ENCODE measurements at regions not wholly inside any gene's neighbourhood (a gene's known extent, or its start where the extent isn't known, plus 50 kb on each side); places are given as distances from the start of the nearest gene placed in this dataset.

- DNase-seq = no peak
Observed at GRCh38 chr20:42020316-42020715, 402.1 kb upstream of the CHD6 start.

GRCh38 chr20:42018979-42019378 lies 400.8 kb upstream of the CHD6 start:
- DNase-seq = no peak

- DNase-seq = no peak
Observed at GRCh38 chr20:42010090-42010489, 391.9 kb upstream of the CHD6 start.

- DNase-seq = no peak
Observed at GRCh38 chr20:42007251-42007650, 389.1 kb upstream of the CHD6 start.

- no peak for DNase-seq
Observed at GRCh38 chr20:42005211-42005610, 387.0 kb upstream of the CHD6 start.

GRCh38 chr20:42003380-42003779 lies 385.2 kb upstream of the CHD6 start:
- no peak for DNase-seq

GRCh38 chr20:41998539-41999341 lies 380.6 kb upstream of the CHD6 start:
- no peak for DNase-seq

GRCh38 chr20:41996951-41997350 lies 378.8 kb upstream of the CHD6 start:
- peak in 1 of 3 donors; percentile 5 for DNase-seq

GRCh38 chr20:41992481-41992880 lies 374.3 kb upstream of the CHD6 start:
- no peak for DNase-seq

- DNase-seq = no peak
Observed at GRCh38 chr20:41991412-41991811, 373.2 kb upstream of the CHD6 start.

GRCh38 chr20:41989935-41990635 lies 371.9 kb upstream of the CHD6 start:
- peak in 2 of 3 donors; percentile 3 to 37 for DNase-seq

- no peak for DNase-seq
Observed at GRCh38 chr20:41989039-41989679, 371.0 kb upstream of the CHD6 start.

- DNase-seq = no peak
Observed at GRCh38 chr20:41984031-41984430, 365.9 kb upstream of the CHD6 start.

- no peak for DNase-seq
Observed at GRCh38 chr20:41983159-41983558, 365.0 kb upstream of the CHD6 start.

- DNase-seq = no peak
Observed at GRCh38 chr20:41981746-41982145, 363.6 kb upstream of the CHD6 start.

- DNase-seq = no peak
Observed at GRCh38 chr20:41978875-41979274, 360.7 kb upstream of the CHD6 start.

GRCh38 chr20:41978246-41978790 lies 360.1 kb upstream of the CHD6 start:
- DNase-seq = no peak

- DNase-seq = peak in 1 of 3 donors; percentile 8
Observed at GRCh38 chr20:41969656-41970055, 351.5 kb upstream of the CHD6 start.

GRCh38 chr20:41960166-41960565 lies 342.0 kb upstream of the CHD6 start:
- no peak for DNase-seq

- no peak for DNase-seq
Observed at GRCh38 chr20:41958391-41958790, 340.2 kb upstream of the CHD6 start.

GRCh38 chr20:41956338-41957074 lies 338.3 kb upstream of the CHD6 start:
- peak; percentile 1 to 16 (median 6) for DNase-seq

GRCh38 chr20:41952166-41952565 lies 334.0 kb upstream of the CHD6 start:
- DNase-seq = no peak
